Trophoblast cell (in vitro differentiated cells and primary cell): ENCODE measurements at regions not wholly inside any gene's neighbourhood (a gene's known extent, or its start where the extent isn't known, plus 50 kb on each side); places are given as distances from the start of the nearest gene placed in this dataset.

ENCODE experiments used
- DNase-seq, 2 donors: peaks; one replicate each; pipeline ENCODE4 v3.0.0-alpha.2; 2016
- H2AFZ ChIP-seq: 2 replicates; pipeline ENCODE4 v1.6.1; 2013; ENCODE audit warnings: low read length, moderate library complexity, mild to moderate bottlenecking; ENCODE audit not compliant: insufficient read depth, poor library complexity
- H2AK5ac ChIP-seq: 2 replicates; pipeline ENCODE4 v1.6.1; 2013; ENCODE audit warnings: mild to moderate bottlenecking, low read length
- H2BK120ac ChIP-seq: 2 replicates; pipeline ENCODE4 v1.6.1; 2013; ENCODE audit warnings: low read length, mild to moderate bottlenecking, moderate library complexity; ENCODE audit not compliant: insufficient read depth, poor library complexity
- H2BK12ac ChIP-seq: 2 replicates; pipeline ENCODE4 v1.6.1; 2013; ENCODE audit warnings: mild to moderate bottlenecking, low read length, moderate library complexity
- H2BK5ac ChIP-seq: 2 replicates; pipeline ENCODE4 v1.6.1; 2013; ENCODE audit warnings: low read length, low read depth, moderate library complexity, mild to moderate bottlenecking; ENCODE audit not compliant: poor library complexity
- H3K14ac ChIP-seq: 2 replicates; pipeline ENCODE4 v1.6.1; 2013; ENCODE audit warnings: mild to moderate bottlenecking, low read length
- H3K18ac ChIP-seq: 2 replicates; pipeline ENCODE4 v1.6.1; 2013; ENCODE audit warnings: mild to moderate bottlenecking, low read length
- H3K23ac ChIP-seq: 2 replicates; pipeline ENCODE4 v1.6.1; 2013; ENCODE audit warnings: low read length
- H3K27ac ChIP-seq: 2 replicates; pipeline ENCODE4 v1.5.1; 2013; ENCODE audit warnings: low read depth, mild to moderate bottlenecking, inconsistent platforms, low read length, moderate library complexity
- H3K27me3 ChIP-seq: 2 replicates; pipeline ENCODE4 v1.6.1; 2013; ENCODE audit warnings: inconsistent platforms, mild to moderate bottlenecking, low read length, moderate library complexity; ENCODE audit not compliant: insufficient read depth
- H3K36me3 ChIP-seq, 2 experiments: 1 replicate in 1 of 2; 2 replicates in 1 of 2; pipeline ENCODE4 v1.6.1; 2013; ENCODE audit warnings: low read length in 2 of 2, mild to moderate bottlenecking in 2 of 2, moderate library complexity in 1 of 2; ENCODE audit not compliant: insufficient read depth in 2 of 2, control insufficient read depth in 1 of 2
- H3K4ac ChIP-seq: 2 replicates; pipeline ENCODE4 v1.6.1; 2013; ENCODE audit warnings: low read depth, mild to moderate bottlenecking, low read length, moderate library complexity
- H3K4me1 ChIP-seq, 2 experiments: 1 replicate in 1 of 2; 2 replicates in 1 of 2; pipeline ENCODE4 v1.6.1; 2013; ENCODE audit warnings: low read length in 2 of 2, mild to moderate bottlenecking in 2 of 2, moderate library complexity in 1 of 2; ENCODE audit not compliant: insufficient read depth in 2 of 2, control insufficient read depth in 1 of 2
- H3K4me2 ChIP-seq: 2 replicates; pipeline ENCODE4 v1.6.1; 2013; ENCODE audit warnings: inconsistent platforms, mild to moderate bottlenecking, low read length, moderate library complexity
- H3K4me3 ChIP-seq: 2 replicates; pipeline ENCODE4 v1.5.1; 2013; ENCODE audit warnings: mild to moderate bottlenecking, low read depth, low read length, inconsistent platforms
- H3K79me1 ChIP-seq: one replicate; pipeline ENCODE4 v1.6.1; 2013; ENCODE audit warnings: low read length
- H3K79me2 ChIP-seq: 2 replicates; pipeline ENCODE4 v1.6.1; 2013; ENCODE audit warnings: low read length, mild to moderate bottlenecking; ENCODE audit not compliant: control insufficient read depth, insufficient read depth, poor library complexity
- H3K9ac ChIP-seq: 2 replicates; pipeline ENCODE4 v1.6.1; 2013; ENCODE audit warnings: mild to moderate bottlenecking, low read length
- H3K9me3 ChIP-seq: 2 replicates; pipeline ENCODE4 v1.6.1; 2013; ENCODE audit warnings: low read depth, mild to moderate bottlenecking, control low read depth, inconsistent platforms, low read length; ENCODE audit not compliant: insufficient read depth
- H4K12ac ChIP-seq: 2 replicates; pipeline ENCODE4 v1.6.1; 2013; ENCODE audit warnings: low read depth, mild to moderate bottlenecking, low read length, moderate library complexity
- H4K8ac ChIP-seq: 2 replicates; pipeline ENCODE4 v1.6.1; 2013; ENCODE audit warnings: low read depth, mild to moderate bottlenecking, low read length, moderate library complexity
- H4K91ac ChIP-seq: one replicate; pipeline ENCODE4 v1.6.1; 2013; ENCODE audit warnings: low read depth, mild to moderate bottlenecking, low read length, moderate library complexity
- WGBS: extraction: QIAGEN DNeasy Blood & Tissue Kit; methylation state at CpG from one replicate; pipeline ENCODE4 v1.1.7; 2013; ENCODE audit warnings: missing lambda C conversion rate; ENCODE audit not compliant: insufficient read length, insufficient coverage; ENCODE audit errors: extremely low coverage; 5-methylcytosine and 5-hydroxymethylcytosine counted together

- Histone ChIP-seq H3K79me2 (no peaks in the 10 kb centered on the region), H3K14ac (no peak overlapping the region), H3K27ac (no peak overlapping the region), H2BK12ac (no peak overlapping the region), H2BK5ac (no peak overlapping the region), H4K91ac (no peak overlapping the region), H3K36me3 (no peaks in the 10 kb centered on the region), H2BK120ac (no peak overlapping the region), H3K4me1 (no peaks in the 10 kb centered on the region), H3K23ac (no peak overlapping the region), H3K4me2 (no peak overlapping the region), H4K8ac (no peak overlapping the region), H3K79me1 (no peaks in the 10 kb centered on the region), H3K18ac (no peak overlapping the region), H3K4me3 (no peak overlapping the region), H3K9me3 (no peaks in the 10 kb centered on the region), H3K27me3 (no peaks in the 10 kb centered on the region), H2AK5ac (no peak overlapping the region), H3K9ac (no peak overlapping the region), H3K4ac (no peak overlapping the region), H2AFZ (no peak overlapping the region), H4K12ac (no peak overlapping the region)
- no CpG with 5 or more reads among the region's 4 CpGs for WGBS
- DNase-seq = no peak
Observed at GRCh38 chr11:90855531-90855930, 632.7 kb upstream of the CHORDC1 start.

DNA sequence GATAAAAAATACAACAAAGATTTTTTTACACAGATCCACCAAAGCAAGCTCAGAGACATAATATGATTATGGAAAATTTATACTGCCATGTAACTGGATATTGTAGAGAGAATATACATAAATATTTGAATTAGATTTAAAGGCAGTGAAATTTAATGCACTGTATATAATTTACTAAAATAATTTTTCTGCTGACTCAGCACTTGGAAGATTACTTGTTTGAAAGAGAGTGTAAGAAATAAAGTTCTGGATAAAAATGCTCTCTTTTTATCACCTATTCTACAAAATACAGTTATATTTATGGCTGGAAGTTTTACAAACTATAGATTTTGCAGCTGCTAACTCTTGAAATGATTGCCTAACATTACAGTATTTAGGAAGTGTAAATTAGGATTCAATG is 628.3 kb upstream of the CHORDC1 start:
- Histone ChIP-seq H2AFZ (no peak overlapping the region), H3K4me1 (no peaks in the 10 kb centered on the region), H3K23ac (no peak overlapping the region), H4K12ac (no peak overlapping the region), H3K18ac (no peak overlapping the region), H3K27ac (no peak overlapping the region), H2BK12ac (no peak overlapping the region), H2BK120ac (no peak overlapping the region), H3K9me3 (no peaks in the 10 kb centered on the region), H2BK5ac (no peak overlapping the region), H3K4me2 (no peak overlapping the region), H3K79me1 (no peaks in the 10 kb centered on the region), H4K91ac (no peak overlapping the region), H3K4me3 (no peak overlapping the region), H3K36me3 (no peaks in the 10 kb centered on the region), H3K79me2 (no peaks in the 10 kb centered on the region), H3K4ac (no peak overlapping the region), H3K27me3 (no peaks in the 10 kb centered on the region), H4K8ac (no peak overlapping the region), H3K14ac (no peak overlapping the region), H2AK5ac (no peak overlapping the region), H3K9ac (no peak overlapping the region)
- no peak for DNase-seq

GRCh38 chr11:90849312-90849711 is 626.5 kb upstream of the CHORDC1 start:
- H3K27me3 ChIP-seq = no peaks in the 10 kb centered on the region
- H3K14ac ChIP-seq = no peak overlapping the region
- H4K8ac ChIP-seq = no peak overlapping the region
- no peak overlapping the region for H3K23ac ChIP-seq
- no peak overlapping the region for H3K4ac ChIP-seq
- no peaks in the 10 kb centered on the region for H3K79me2 ChIP-seq
- H3K4me1 ChIP-seq = no peaks in the 10 kb centered on the region
- H3K9ac ChIP-seq = no peak overlapping the region
- H2AK5ac ChIP-seq = no peak overlapping the region
- no peaks in the 10 kb centered on the region for H3K79me1 ChIP-seq
- H2BK5ac ChIP-seq = no peak overlapping the region
- H2BK120ac ChIP-seq = no peak overlapping the region
- no peak overlapping the region for H3K4me3 ChIP-seq
- H3K18ac ChIP-seq = no peak overlapping the region
- DNase-seq = peak in 1 of 2 donors; percentile 9
- H2BK12ac ChIP-seq = no peak overlapping the region
- no peak overlapping the region for H4K91ac ChIP-seq
- no peak overlapping the region for H3K27ac ChIP-seq
- H3K4me2 ChIP-seq = no peak overlapping the region
- H4K12ac ChIP-seq = no peak overlapping the region
- H2AFZ ChIP-seq = no peak overlapping the region
- H3K9me3 ChIP-seq = no peaks in the 10 kb centered on the region
- no CpG with 5 or more reads among the region's 4 CpGs for WGBS
- no peaks in the 10 kb centered on the region for H3K36me3 ChIP-seq

DNA sequence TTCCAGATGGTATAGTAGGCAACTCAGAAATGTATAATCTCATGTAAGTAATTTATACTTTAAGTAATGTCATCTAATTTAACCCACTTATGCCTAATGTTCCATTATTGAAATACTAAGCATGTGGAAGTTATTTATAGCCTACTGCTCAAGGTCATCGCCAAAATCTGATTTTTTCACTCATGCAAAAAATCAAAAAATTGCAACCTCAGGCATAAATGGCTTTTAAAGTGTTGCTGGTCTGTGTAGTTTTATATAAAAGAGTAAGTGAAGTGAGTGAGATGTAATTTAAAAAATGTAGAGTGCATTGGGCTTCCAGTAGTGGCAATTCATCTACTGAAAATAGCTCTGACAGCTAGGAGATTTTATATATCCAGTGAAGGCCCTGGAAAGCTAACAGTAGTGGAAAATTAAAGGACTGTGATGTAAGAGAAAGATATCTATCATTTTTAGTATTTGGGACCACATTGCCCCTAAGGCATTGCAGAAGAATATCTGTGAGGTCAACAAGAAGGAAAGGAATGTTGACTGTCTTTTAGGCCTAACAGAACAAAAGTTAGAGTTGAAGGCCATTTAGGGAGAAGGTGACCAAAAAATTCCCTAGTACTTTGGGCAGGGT is 624.5 kb upstream of the CHORDC1 start:
- Histone ChIP-seq H3K18ac (no peak overlapping the region), H3K36me3 (no peaks in the 10 kb centered on the region), H3K4me2 (no peak overlapping the region), H3K79me2 (no peaks in the 10 kb centered on the region), H2AFZ (no peak overlapping the region), H3K9me3 (no peaks in the 10 kb centered on the region), H3K9ac (no peak overlapping the region), H3K4me3 (no peak overlapping the region), H3K23ac (no peak overlapping the region), H3K14ac (no peak overlapping the region), H3K79me1 (no peaks in the 10 kb centered on the region), H2BK5ac (no peak overlapping the region), H4K12ac (no peak overlapping the region), H3K27me3 (no peaks in the 10 kb centered on the region), H2AK5ac (no peak overlapping the region), H3K4me1 (no peaks in the 10 kb centered on the region), H4K8ac (no peak overlapping the region), H4K91ac (no peak overlapping the region), H3K4ac (no peak overlapping the region), H2BK120ac (no peak overlapping the region), H3K27ac (no peak overlapping the region), H2BK12ac (no peak overlapping the region)
- WGBS = no CpG with 5 or more reads among the region's 1 CpG
- DNase-seq = peak in 1 of 2 donors; percentile 51
